CD14-positive monocyte (primary cell): ENCODE measurements at regions not wholly inside any gene's neighbourhood (a gene's known extent, or its start where the extent isn't known, plus 50 kb on each side); places are given as distances from the start of the nearest gene placed in this dataset.

Experiments
- DNase-seq, 3 donors: peaks; one replicate each; pipeline ENCODE4 v3.0.0-alpha.2; 2011 to 2022
- H2AFZ ChIP-seq: 2 replicates; pipeline ENCODE4 v1.6.0; 2012; ENCODE audit warnings: mild to moderate bottlenecking, low read depth, low read length, inconsistent platforms; ENCODE audit not compliant: insufficient read depth, poor library complexity, severe bottlenecking
- H3K27ac ChIP-seq, 2 donors: 1 replicate in 1 of 2; 2 replicates in 1 of 2; pipeline ENCODE4 v1.5.1; 2012 to 2013; ENCODE audit warnings: low read length in 2 of 2, control low read depth in 1 of 2, inconsistent platforms in 1 of 2, low read depth in 1 of 2, mild to moderate bottlenecking in 1 of 2
- H3K27me3 ChIP-seq, 2 donors: one replicate each; pipeline versions ENCODE4 v1.6.0 to v1.6.1; 2011 to 2013; ENCODE audit warnings: low read length in 2 of 2; ENCODE audit not compliant: control insufficient read depth in 2 of 2, insufficient read depth in 2 of 2
- H3K36me3 ChIP-seq, 2 donors: replicated peaks in 1 of 2; 1 replicate in 1 of 2; 2 replicates in 1 of 2; pipeline versions ENCODE4 v1.5.1 to v1.6.1; 2012 to 2013; ENCODE audit warnings: low read length in 2 of 2, control low read depth in 1 of 2, inconsistent platforms in 1 of 2, mild to moderate bottlenecking in 1 of 2; ENCODE audit not compliant: insufficient read depth in 2 of 2, control insufficient read depth in 1 of 2
- H3K4me1 ChIP-seq, 2 donors: 1 replicate in 1 of 2; 2 replicates in 1 of 2; pipeline versions ENCODE4 v1.5.1 to v1.6.1; 2012 to 2013; ENCODE audit warnings: low read length in 2 of 2, control low read depth in 1 of 2, inconsistent platforms in 1 of 2, mild to moderate bottlenecking in 1 of 2, moderate library complexity in 1 of 2; ENCODE audit not compliant: insufficient read depth in 2 of 2, control insufficient read depth in 1 of 2
- H3K4me2 ChIP-seq: replicated peaks from 2 replicates; pipeline ENCODE3; 2012; ENCODE audit warnings: low read length, moderate library complexity, mild to moderate bottlenecking; ENCODE audit not compliant: poor library complexity, severe bottlenecking; ENCODE audit errors: extremely low read depth
- H3K4me3 ChIP-seq, 3 experiments: fragments of 200-600 bp in 1 of 3; sonication (generic) in 1 of 3; replicated peaks in 1 of 3; 1 replicate in 2 of 3; 2 replicates in 1 of 3; pipeline ENCODE4 v1.5.1; 2011 to 2013; ENCODE audit warnings: low read length in 3 of 3, mild to moderate bottlenecking in 3 of 3, control low read depth in 2 of 3, low read depth in 2 of 3, inconsistent platforms in 1 of 3, moderate library complexity in 1 of 3
- H3K79me2 ChIP-seq: 2 replicates; pipeline ENCODE4 v1.6.0; 2012; ENCODE audit warnings: mild to moderate bottlenecking, control low read depth, inconsistent platforms, low read length, moderate library complexity; ENCODE audit not compliant: insufficient read depth
- H3K9ac ChIP-seq: 2 replicates; pipeline ENCODE4 v1.6.0; 2017; ENCODE audit warnings: low read length, mild to moderate bottlenecking; ENCODE audit not compliant: insufficient read depth, poor library complexity, severe bottlenecking
- H3K9me3 ChIP-seq, 2 donors: replicated peaks in 1 of 2; 1 replicate in 1 of 2; 2 replicates in 1 of 2; pipeline versions ENCODE4 v1.5.1 to v1.6.1; 2012 to 2013; ENCODE audit warnings: low read length in 2 of 2, control low read depth in 1 of 2; ENCODE audit not compliant: control insufficient read depth in 1 of 2, insufficient read depth in 1 of 2
- H4K20me1 ChIP-seq: 2 replicates; pipeline ENCODE4 v1.6.0; 2012; ENCODE audit warnings: mild to moderate bottlenecking, low read length, control low read depth, moderate library complexity; ENCODE audit not compliant: insufficient read depth
- H3K27ac Mint-ChIP-seq, 7 donors: one replicate each; pipeline ENCODE4 v1.8.0; 2020; ENCODE audit warnings: mild to moderate bottlenecking in 7 of 7, mixed read lengths in 7 of 7, moderate library complexity in 6 of 7, inconsistent platforms in 2 of 7
- H3K27me3 Mint-ChIP-seq, 3 donors: one replicate each; pipeline ENCODE4 v1.8.0; 2021 to 2022; ENCODE audit warnings: low read depth in 3 of 3, mild to moderate bottlenecking in 3 of 3, mixed read lengths in 3 of 3, moderate library complexity in 3 of 3, inconsistent platforms in 1 of 3
- H3K36me3 Mint-ChIP-seq, 2 donors: one replicate each; pipeline ENCODE4 v1.8.0; 2020; ENCODE audit warnings: mixed read lengths in 2 of 2, inconsistent platforms in 1 of 2, mild to moderate bottlenecking in 1 of 2
- H3K4me1 Mint-ChIP-seq: one replicate; pipeline ENCODE4 v1.8.0; 2020; ENCODE audit warnings: mild to moderate bottlenecking, mixed read lengths
- H3K4me3 Mint-ChIP-seq, 2 donors: one replicate each; pipeline ENCODE4 v1.8.0; 2020; ENCODE audit warnings: mild to moderate bottlenecking in 2 of 2, mixed read lengths in 2 of 2, moderate library complexity in 1 of 2
- H3K9me3 Mint-ChIP-seq, 7 donors: one replicate each; pipeline ENCODE4 v1.8.0; 2020 to 2022; ENCODE audit warnings: mixed read lengths in 7 of 7, mild to moderate bottlenecking in 6 of 7, moderate library complexity in 6 of 7, inconsistent platforms in 2 of 7
- CTCF ChIP-seq: fragments of 200-600 bp; IDR thresholded peaks from one replicate; pipeline ENCODE4 v1.8.0; 2022; ENCODE audit warnings: antibody characterized with exemption, mild to moderate bottlenecking
- WGBS: methylation state at CpG from one replicate; pipeline ENCODE4 v1.1.5; 2013; ENCODE audit warnings: missing lambda C conversion rate; ENCODE audit not compliant: insufficient coverage; 5-methylcytosine and 5-hydroxymethylcytosine counted together
- intact Hi-C, 2 donors: fragments of 100-400 bp; cut with micrococcal nuclease; formaldehyde crosslinking; loops; one replicate each; pipeline versions ENCODE4 v1.15.0 to v1.15.1; 2023

GRCh38 chr9:115262952-115263351 lies 145.0 kb upstream of the TNC start:
- Histone ChIP-seq H4K20me1 (no peaks in the 10 kb centered on the region), H3K36me3 (no peaks in the 10 kb centered on the region), H3K9ac (no peak overlapping the region), H3K9me3 (no peaks in the 10 kb centered on the region), H3K4me1 (no peaks in the 10 kb centered on the region), H2AFZ (no peak overlapping the region), H3K27me3 (no peaks in the 10 kb centered on the region), H3K4me2 (no peak overlapping the region), H3K4me3 (no peak overlapping the region), H3K79me2 (no peaks in the 10 kb centered on the region), H3K27ac (no peak overlapping the region)
- Mint-ChIP-seq H3K9me3 (peaks cover 0 to 3% (median 0%) of the 10 kb centered on the region in 7 donors), H3K36me3 (no peaks in the 10 kb centered on the region), H3K27me3 (peaks cover 0 to 3% (median 2%) of the 10 kb centered on the region in 3 donors), H3K27ac (no peak overlapping the region), H3K4me3 (no peak overlapping the region), H3K4me1 (no peaks in the 10 kb centered on the region)
- intact Hi-C loops: no loop called here
- DNase-seq: no peak
- no peak for TF ChIP-seq CTCF

- intact Hi-C loops: no loop called here
- H3K9me3 Mint-ChIP-seq: peaks cover 0 to 3% (median 0%) of the 10 kb centered on the region in 7 donors
- no peaks in the 10 kb centered on the region for H3K36me3 Mint-ChIP-seq
- H3K79me2 ChIP-seq: no peaks in the 10 kb centered on the region
- H3K27me3 Mint-ChIP-seq: peaks cover 0 to 3% (median 2%) of the 10 kb centered on the region in 3 donors
- H3K27me3 ChIP-seq: no peaks in the 10 kb centered on the region
- no peak for TF ChIP-seq CTCF
- no peak for DNase-seq
- H4K20me1 ChIP-seq: no peaks in the 10 kb centered on the region
- no peak overlapping the region for H3K4me3 ChIP-seq
- no peak overlapping the region for H3K4me3 Mint-ChIP-seq
- no peak overlapping the region for H3K9ac ChIP-seq
- WGBS: 83% methylated on average over 2 of the region's 2 CpGs
- no peaks in the 10 kb centered on the region for H3K9me3 ChIP-seq
- no peaks in the 10 kb centered on the region for H3K4me1 Mint-ChIP-seq
- no peak overlapping the region for H3K27ac Mint-ChIP-seq
- no peak overlapping the region for H2AFZ ChIP-seq
- no peak overlapping the region for H3K27ac ChIP-seq
- H3K36me3 ChIP-seq: no peaks in the 10 kb centered on the region
- no peak overlapping the region for H3K4me2 ChIP-seq
- no peaks in the 10 kb centered on the region for H3K4me1 ChIP-seq
These were observed 145.6 kb upstream of the TNC start for GRCh38 chr9:115263371-115264075.
